DMS 273 treated with DMSO at 0.1 percent for 48 hours (cell line): ENCODE measurements at regions not wholly inside any gene's neighbourhood (a gene's known extent, or its start where the extent isn't known, plus 50 kb on each side); places are given as distances from the start of the nearest gene placed in this dataset.
"Not testable (repeated sequence)": the region's sequence is repeated elsewhere in the genome, so short reads cannot be mapped to it uniquely, and the experiment has no call there.

ENCODE experiments used
- DNase-seq: peaks from one replicate; lab custom pipeline; 2025; lab: John Stamatoyannopoulos, UW

- DNase-seq: no peak
Measured at GRCh38 chr2:63696496-63696895, 107.7 kb downstream of the MDH1 start.

DNA sequence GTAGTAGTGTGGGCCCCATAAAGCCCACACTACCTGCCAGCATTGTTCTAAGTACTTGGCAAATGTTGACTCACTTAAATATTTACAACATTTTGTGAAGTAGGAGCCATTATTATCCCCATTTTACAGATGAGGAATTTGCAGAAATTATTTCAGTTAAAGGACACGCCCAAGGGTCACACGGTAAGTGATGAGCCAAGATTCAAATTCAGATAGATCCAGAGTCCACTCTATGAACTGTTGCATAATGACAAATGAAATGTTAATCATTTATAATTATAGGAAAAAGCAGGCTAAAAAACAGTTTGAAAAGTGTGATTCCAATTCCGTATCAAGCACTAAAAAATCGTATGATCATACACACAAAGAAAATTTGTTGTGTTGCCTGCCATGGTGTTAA is 108.4 kb downstream of the MDH1 start:
- no peak for DNase-seq

- DNase-seq: peak; percentile 28
Measured at GRCh38 chr2:63698786-63699548, 110.2 kb downstream of the MDH1 start.

- DNase-seq: no peak
Measured at GRCh38 chr2:63699549-63699839, 110.7 kb downstream of the MDH1 start.

GRCh38 chr2:63700271-63700670 is 111.5 kb downstream of the MDH1 start:
- DNase-seq: no peak

- no peak for DNase-seq
Measured at GRCh38 chr2:63701406-63701805, 112.6 kb downstream of the MDH1 start.

GRCh38 chr2:63706084-63706483 is 117.3 kb downstream of the MDH1 start:
- not testable (repeated sequence) for DNase-seq

DNA sequence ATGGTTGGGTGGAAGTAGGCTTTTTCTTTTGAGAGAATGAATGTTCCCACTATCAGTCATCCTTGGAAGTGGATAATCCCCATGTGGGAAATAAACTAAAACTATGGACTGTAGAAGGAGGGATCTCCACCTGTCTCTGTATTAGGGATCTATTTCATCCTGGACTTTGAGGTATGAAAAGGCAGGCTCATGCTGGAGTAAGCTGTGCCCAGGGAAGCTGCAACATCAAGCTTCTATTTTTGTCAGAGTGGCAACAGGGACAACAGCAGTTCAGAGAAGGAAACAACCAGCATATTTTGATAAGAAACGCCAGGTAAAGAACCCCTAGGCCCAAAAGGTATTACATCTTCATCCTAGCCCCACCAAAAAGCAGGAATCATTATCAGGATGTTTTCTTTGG is 122.0 kb downstream of the MDH1 start:
- no peak for DNase-seq

- no peak for DNase-seq
Measured at GRCh38 chr2:63712748-63713147, 124.0 kb downstream of the MDH1 start.

- DNase-seq: no peak
Measured at GRCh38 chr2:63716146-63716545, 125.5 kb upstream of the UGP2 start.

GRCh38 chr2:63719052-63719451 is 122.6 kb upstream of the UGP2 start:
- no peak for DNase-seq

GRCh38 chr2:63721082-63721424 is 120.6 kb upstream of the UGP2 start:
- DNase-seq: no peak

DNA sequence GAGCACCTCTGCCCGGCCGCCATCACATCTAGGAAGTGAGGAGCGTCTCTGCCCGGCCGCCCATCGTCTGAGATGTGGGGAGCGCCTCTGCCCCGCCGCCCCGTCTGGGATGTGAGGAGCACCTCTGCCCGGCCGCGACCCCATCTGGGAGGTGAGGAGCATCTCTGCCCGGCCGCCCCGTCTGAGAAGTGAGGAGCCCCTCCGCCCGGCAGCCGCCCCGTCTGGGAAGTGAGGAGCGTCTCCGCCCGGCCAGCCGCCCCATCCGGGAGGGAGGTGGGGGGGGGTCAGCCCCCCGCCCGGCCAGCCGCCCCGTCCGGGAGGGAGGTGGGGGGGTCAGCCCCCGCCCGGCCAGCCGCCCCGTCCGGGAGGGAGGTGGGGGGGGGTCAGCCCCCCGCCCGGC is 119.4 kb upstream of the UGP2 start:
- not testable (repeated sequence) for DNase-seq

DNA sequence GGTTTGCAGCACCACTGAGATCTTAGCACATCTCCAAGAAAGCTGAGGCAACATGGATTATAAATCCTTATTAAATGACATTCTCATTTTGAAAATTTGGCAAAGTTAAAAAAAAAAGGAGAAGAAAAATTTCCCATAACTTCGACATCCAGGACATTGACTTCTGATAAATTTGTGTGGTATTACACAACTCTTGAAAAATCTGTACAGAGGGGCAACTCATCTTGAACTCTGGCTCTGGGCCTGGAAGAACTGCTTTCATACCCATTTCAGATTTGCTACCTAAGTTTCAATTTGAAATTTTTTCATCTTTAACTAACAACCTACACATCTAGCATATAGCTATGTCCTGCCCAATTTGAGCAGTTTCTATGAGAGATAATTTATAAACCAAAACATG is 118.0 kb upstream of the UGP2 start:
- no peak for DNase-seq

DNA sequence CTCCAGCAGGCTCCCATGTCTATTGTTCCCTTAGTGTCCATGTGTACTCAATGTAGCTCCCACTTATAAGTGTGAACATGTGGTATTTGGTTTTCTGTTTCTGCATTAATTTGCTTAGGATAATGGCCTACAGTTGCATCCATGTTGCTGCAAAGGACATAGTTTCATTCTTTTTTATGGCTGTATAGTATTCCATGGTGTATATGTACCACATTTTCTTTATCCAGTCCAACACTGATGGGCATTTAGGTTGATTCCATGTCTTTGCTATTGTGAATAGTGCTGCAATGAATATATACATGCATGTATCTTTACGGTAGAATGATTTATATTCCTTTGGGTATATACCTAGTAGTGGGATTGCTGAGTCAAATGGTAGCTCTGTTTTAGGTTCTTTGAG is 116.5 kb upstream of the UGP2 start:
- not testable (repeated sequence) for DNase-seq

GRCh38 chr2:63729362-63729761 is 112.3 kb upstream of the UGP2 start:
- DNase-seq: no peak

DNA sequence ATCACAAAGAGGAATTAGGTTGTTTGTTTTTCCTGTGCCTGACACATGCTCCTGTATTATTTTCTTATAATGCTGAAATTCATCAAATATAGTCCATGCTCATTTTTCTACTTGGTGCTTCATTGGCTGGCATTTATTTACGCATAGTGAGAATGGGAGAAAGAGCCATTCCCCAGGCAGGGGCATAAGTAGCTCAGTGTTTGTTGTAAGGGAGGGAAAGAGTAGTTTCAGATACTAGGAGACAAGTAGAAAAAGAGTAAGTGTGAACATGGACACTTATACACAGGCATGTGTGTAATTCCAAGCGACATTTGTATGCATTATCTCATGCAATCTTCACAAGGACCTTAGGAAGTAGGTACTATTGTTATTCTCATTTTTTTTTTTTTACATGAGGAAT is 111.9 kb upstream of the UGP2 start:
- no peak for DNase-seq

DNA sequence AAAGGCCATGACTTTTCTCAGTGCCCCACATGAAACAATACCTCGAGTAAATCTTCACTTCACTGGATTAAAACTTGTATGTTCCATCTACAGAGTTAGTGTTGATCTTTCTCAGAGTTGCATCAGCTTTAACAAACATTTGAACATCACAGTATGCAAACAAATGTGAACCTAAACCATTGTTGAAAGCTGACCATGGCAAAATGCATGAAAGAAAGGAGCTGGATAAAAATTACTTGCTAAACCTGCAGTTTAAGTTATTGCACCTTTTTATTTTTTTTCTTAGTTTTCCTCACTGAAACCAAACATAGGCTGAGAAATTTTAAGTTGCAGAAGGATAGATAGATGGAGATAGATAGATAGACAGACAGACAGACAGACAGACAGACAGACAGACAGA is 107.2 kb upstream of the UGP2 start:
- DNase-seq: no peak

GRCh38 chr2:63735263-63735662 is 106.4 kb upstream of the UGP2 start:
- DNase-seq: no peak

DNA sequence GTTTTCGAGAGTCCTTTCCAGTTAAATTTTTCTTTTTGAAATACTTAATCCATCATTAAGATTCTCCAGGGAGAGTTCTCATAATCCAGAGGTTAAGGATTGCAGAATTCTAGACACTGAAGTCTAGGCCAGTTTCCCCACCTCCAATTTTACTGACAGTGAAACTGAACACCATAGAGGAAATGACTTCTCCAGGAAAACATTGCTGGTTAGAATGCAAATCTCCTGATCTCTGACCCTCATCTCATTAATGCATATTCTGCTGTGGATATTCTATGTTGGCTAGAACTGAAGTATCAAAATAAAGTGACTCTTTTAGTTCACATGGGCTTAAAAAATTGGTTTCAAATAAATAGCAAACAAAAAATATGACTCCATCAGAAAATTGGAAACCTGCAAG is 105.8 kb upstream of the UGP2 start:
- DNase-seq: no peak

- no peak for DNase-seq
Measured at GRCh38 chr2:63736354-63736753, 105.3 kb upstream of the UGP2 start.

GRCh38 chr2:63737081-63737751 is 104.5 kb upstream of the UGP2 start:
- DNase-seq: no peak

DNA sequence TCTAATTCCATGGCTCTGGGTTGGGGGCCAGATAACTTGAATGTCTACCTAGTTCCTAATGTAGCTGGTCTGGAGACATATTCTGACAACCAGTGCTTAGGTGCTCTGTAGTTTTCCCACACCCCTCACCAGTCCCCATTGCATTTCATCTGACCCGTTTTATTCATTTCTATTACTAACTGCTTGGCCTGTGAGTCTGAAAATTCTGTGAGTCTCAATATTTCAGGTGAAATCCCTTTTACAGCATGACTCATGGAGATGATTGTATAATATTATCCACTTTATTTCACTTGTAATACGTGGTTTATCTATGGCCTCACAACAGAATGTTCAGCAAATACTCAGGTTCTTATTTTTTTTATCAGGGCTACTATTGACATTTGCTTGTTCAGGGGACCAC is 103.7 kb upstream of the UGP2 start:
- no peak for DNase-seq

- not testable (repeated sequence) for DNase-seq
Measured at GRCh38 chr2:63739180-63739579, 102.5 kb upstream of the UGP2 start.
